ENCODE measurements at regions not wholly inside any gene's neighbourhood (a gene's known extent, or its start where the extent isn't known, plus 50 kb on each side); places are given as distances from the start of the nearest gene placed in this dataset.
"Not testable (repeated sequence)": the region's sequence is repeated elsewhere in the genome, so short reads cannot be mapped to it uniquely, and the experiment has no call there.

- Histone ChIP-seq H3K4me3 (no peak overlapping the region), H3K27ac (no peak overlapping the region), H3K9me3 (no peaks in the 10 kb centered on the region), H3K27me3 (no peaks in the 10 kb centered on the region), H3K36me3 (no peaks in the 10 kb centered on the region), H3K4me1 (no peaks in the 10 kb centered on the region)
- no peak for TF ChIP-seq CTCF (IDR thresholded peaks at IDR 0.05)
- intact Hi-C loops (cut with DNase I), result no loop called here
- DNase-seq (ENCODE audit: low spot score in 2 of 2), result no peak
Measured at GRCh38 chr1:106398391-106398790, 658.1 kb upstream of the PRMT6 start.

- H3K27me3 ChIP-seq, result no peaks in the 10 kb centered on the region
- H3K4me3 ChIP-seq, result no peak overlapping the region
- no peak overlapping the region for H3K27ac ChIP-seq
- no peak for DNase-seq (ENCODE audit: low spot score in 2 of 2)
- TF ChIP-seq CTCF (IDR thresholded peaks at IDR 0.05), result no peak
- intact Hi-C loops (cut with DNase I), result no loop called here
- H3K4me1 ChIP-seq, result no peaks in the 10 kb centered on the region
- no peaks in the 10 kb centered on the region for H3K9me3 ChIP-seq
- no peaks in the 10 kb centered on the region for H3K36me3 ChIP-seq
Measured at GRCh38 chr1:106406114-106406513, 650.4 kb upstream of the PRMT6 start.

- H3K9me3 ChIP-seq; H3K27ac ChIP-seq; H3K27me3 ChIP-seq; H3K36me3 ChIP-seq; H3K4me1 ChIP-seq; H3K4me3 ChIP-seq; intact Hi-C loops (cut with DNase I); DNase-seq (ENCODE audit: low spot score in 2 of 2): not testable (repeated sequence)
Measured at GRCh38 chr1:106412321-106412720, 644.2 kb upstream of the PRMT6 start.

- no peak for DNase-seq (ENCODE audit: low spot score in 2 of 2)
- H3K4me3 ChIP-seq, result no peak overlapping the region
- H3K36me3 ChIP-seq, result no peaks in the 10 kb centered on the region
- intact Hi-C loops (cut with DNase I), result no loop called here
- H3K27ac ChIP-seq, result no peak overlapping the region
- TF ChIP-seq CTCF (IDR thresholded peaks at IDR 0.05), result no peak
- H3K27me3 ChIP-seq, result no peaks in the 10 kb centered on the region
- no peaks in the 10 kb centered on the region for H3K9me3 ChIP-seq
- H3K4me1 ChIP-seq, result no peaks in the 10 kb centered on the region
Measured at GRCh38 chr1:106435269-106435668, 621.2 kb upstream of the PRMT6 start.

- H3K4me3 ChIP-seq, result no peak overlapping the region
- no peaks in the 10 kb centered on the region for H3K9me3 ChIP-seq
- H3K4me1 ChIP-seq, result no peaks in the 10 kb centered on the region
- no peak for DNase-seq (ENCODE audit: low spot score in 2 of 2)
- intact Hi-C loops (cut with DNase I), result no loop called here
- H3K27ac ChIP-seq, result no peak overlapping the region
- TF ChIP-seq CTCF (IDR thresholded peaks at IDR 0.05), result no peak
- no peaks in the 10 kb centered on the region for H3K27me3 ChIP-seq
- H3K36me3 ChIP-seq, result no peaks in the 10 kb centered on the region
Measured at GRCh38 chr1:106439475-106439874, 617.0 kb upstream of the PRMT6 start.

GRCh38 chr1:106447466-106447865 is 609.0 kb upstream of the PRMT6 start:
- H3K4me1 ChIP-seq, result no peaks in the 10 kb centered on the region
- DNase-seq (ENCODE audit: low spot score in 2 of 2), result no peak
- no peak overlapping the region for H3K4me3 ChIP-seq
- TF ChIP-seq CTCF (IDR thresholded peaks at IDR 0.05), result no peak
- no peak overlapping the region for H3K27ac ChIP-seq
- H3K9me3 ChIP-seq, result no peaks in the 10 kb centered on the region
- no peaks in the 10 kb centered on the region for H3K27me3 ChIP-seq
- intact Hi-C loops (cut with DNase I), result no loop called here
- no peaks in the 10 kb centered on the region for H3K36me3 ChIP-seq
